NOMO-1 treated with DMSO at 0.1 percent for 48 hours (cell line): ENCODE measurements at regions not wholly inside any gene's neighbourhood (a gene's known extent, or its start where the extent isn't known, plus 50 kb on each side); places are given as distances from the start of the nearest gene placed in this dataset.
"Not testable (repeated sequence)": the region's sequence is repeated elsewhere in the genome, so short reads cannot be mapped to it uniquely, and the experiment has no call there.

Experiments used
- DNase-seq: peaks from one replicate; lab custom pipeline; 2025; ENCODE audit not compliant: unreplicated experiment; lab: John Stamatoyannopoulos, UW

GRCh38 chr12:46522071-46522470 lies 149.5 kb upstream of the SLC38A2 start:
- no peak for DNase-seq

DNA sequence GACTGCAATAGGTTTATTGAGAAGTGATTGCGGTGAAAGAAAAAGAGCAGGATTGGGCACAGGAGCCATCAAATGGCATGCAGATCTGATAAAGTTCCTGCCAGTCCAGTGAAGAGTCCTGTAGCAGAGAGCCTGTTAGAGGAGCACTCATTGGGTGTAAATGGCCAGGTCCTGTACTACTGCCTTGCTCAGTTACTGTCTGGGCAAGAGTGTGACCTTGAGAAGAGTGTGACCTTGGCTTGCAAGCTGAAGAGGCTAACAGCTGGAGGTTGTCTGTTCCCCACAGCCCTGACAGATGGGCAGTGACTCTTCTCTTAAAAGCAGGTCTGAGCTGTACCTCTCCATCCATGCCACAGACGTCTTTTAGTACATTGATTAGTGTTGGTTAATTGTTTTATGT lies 148.6 kb upstream of the SLC38A2 start:
- no peak for DNase-seq

DNA sequence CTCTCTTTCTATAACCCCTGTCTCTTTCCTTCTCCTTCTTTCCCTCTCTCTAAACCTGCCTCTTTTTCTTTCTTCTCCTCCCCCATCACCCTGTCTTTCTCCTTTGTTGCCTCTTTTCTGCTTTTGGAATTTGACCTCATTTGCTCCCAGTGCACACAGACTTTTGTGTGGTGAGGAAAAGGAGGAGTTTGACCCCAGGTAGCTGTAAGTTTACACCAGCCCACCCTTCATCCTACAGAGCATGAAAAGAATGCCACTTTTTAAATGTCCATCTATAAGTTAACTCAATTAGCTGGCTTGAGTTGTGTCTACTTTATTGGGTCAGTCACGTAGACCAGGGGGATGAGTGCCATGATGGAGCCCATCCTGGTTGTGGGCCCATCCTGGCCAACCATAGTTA lies 146.8 kb upstream of the SLC38A2 start:
- no peak for DNase-seq

GRCh38 chr12:46518729-46519128 lies 146.2 kb upstream of the SLC38A2 start:
- no peak for DNase-seq

DNA sequence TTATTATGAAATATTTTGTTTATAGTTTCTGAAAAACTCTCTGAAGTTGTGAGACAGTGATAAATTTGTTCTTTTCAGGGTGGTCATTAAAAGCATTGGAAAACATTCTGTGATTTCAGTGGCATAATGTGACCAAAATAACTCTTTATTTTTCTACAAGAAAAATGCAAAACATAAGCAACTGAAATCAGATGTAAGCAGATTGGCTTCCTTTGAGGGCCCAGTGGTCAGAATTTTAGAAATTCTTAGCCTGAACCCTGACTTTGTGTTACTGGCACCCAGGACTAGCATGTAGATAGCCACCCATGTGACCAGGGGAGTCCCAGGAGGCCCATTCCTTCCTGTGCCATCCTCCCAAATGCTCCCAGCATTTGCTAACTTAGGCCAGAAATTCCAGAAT lies 145.6 kb upstream of the SLC38A2 start:
- DNase-seq: no peak

DNA sequence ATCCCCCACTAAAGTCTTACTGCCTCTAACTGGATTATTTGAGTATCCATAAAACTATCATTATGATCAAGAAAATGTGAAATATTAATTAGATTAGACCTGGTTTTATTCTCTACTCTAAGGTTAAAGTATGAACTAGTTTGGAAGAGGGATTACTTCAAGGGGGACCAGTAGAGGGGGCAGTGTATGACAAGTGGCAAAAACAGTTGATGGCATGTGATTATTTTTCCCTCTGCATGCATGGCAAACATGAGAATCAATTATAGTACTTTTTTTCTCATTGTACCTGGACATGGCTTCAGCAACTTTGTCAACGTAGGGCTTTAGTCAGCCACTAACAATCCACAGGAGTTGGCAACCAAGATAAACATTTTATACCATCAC lies 145.0 kb upstream of the SLC38A2 start:
- DNase-seq: no peak

DNA sequence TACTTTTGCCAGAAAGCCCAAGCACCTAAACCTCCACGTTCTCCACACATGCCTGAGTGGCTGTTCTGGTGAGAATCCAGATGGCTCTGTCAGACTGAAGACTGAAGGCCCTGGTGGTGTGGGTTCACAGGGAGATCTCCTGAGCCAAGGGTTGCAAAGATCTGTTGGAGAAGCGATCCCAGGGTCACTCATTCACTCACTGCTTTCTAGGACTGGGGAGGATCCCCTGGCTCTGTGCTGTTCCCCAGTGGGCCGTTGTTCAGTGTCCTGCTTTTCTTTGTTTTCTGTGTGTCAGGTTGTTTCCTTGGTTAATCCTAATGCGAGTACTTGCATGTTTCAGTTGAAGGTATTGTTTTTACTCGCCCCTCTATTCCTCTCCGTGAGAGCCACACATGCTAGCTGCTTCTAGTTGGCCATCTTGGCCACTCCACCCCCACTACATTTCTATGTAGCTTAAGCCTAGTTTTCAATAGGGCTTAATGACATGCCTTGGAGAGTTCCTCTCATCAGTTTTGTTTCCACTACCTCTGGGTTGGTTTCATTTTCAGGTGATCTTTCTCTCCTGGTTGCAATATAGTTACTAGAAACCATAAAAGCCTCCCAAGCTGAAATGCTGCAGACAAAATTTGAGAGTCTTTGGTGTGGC lies 144.5 kb upstream of the SLC38A2 start:
- no peak for DNase-seq

DNA sequence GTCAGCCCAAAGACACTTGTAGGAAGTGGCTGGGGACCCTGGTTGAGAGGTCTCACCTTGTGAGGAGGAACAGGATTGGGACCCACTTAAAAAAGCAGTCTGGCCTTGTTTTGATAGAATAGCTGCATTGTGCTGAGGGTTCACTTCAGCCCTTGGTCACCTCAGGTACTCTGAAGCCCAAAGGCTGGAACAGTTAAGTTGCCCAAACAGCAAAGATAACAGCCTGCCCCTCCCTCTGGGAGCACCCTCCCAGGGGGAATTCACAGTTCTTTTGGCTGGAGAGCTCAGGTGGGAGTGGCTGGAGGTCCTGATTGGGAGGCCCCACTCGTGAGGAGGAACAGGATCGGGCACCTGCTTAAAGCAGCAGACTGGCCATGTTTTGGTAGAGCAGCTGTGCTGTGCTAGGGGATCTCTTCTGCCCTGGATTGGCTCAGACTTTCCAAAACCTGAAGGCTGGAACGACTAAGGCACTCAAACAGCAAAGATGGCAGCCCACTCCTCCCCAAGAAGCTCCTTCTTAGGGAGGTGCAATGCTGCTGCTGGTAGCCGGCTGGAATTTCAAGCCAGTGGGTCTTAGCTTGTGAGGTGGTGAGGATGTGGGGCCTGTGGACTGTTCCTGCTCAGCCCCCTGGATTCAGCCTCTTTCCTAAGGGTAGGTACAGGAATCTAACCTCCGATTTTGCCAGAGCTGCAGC lies 143.8 kb upstream of the SLC38A2 start:
- no peak for DNase-seq

DNA sequence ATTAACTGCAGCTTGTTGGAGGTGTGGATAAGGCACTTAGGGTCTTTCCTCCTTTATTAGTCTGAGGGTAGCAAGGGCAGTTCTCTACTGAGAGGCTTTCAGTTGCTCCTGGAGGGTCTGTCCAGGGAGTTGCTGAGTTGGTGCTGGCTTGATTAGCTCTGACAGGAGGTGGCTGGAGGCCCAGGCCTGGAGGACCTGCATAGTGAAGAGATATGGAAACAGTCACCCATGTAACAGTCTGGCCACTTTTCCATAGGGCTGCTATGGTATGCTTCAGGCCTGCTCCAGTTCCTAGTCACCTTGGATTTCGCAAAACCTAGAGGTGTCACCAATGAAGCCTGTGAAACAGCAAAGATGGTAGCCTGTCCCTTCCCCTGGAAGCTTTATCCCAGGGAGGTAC lies 143.3 kb upstream of the SLC38A2 start:
- no peak for DNase-seq

GRCh38 chr12:46514886-46515285 lies 142.3 kb upstream of the SLC38A2 start:
- DNase-seq: no peak

- not testable (repeated sequence) for DNase-seq
Measured at GRCh38 chr12:46510257-46510656, 137.7 kb upstream of the SLC38A2 start.

GRCh38 chr12:46509135-46509534 lies 136.6 kb upstream of the SLC38A2 start:
- DNase-seq: no peak

GRCh38 chr12:46508651-46509050 lies 136.1 kb upstream of the SLC38A2 start:
- DNase-seq: no peak

- no peak for DNase-seq
Measured at GRCh38 chr12:46507766-46508165, 135.2 kb upstream of the SLC38A2 start.

GRCh38 chr12:46506961-46507360 lies 134.4 kb upstream of the SLC38A2 start:
- DNase-seq: no peak

DNA sequence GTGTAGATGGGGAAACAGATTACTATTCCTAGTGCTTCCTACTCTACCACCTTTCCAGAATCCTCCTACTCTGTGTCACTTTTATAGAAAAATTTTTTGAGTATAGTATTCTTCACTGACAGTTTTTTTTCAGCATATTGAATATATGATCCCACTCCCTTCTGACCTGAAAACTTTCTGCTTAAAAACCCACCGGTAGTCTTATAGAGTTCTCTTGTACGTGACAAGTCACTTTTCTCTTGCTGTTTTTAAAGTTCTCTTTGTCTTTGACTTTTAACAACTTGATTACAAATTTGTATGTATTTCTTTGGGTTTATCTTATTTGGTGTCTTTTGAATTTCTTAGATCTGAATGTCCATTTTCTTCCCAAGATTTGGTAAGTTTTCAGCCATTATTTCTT lies 133.6 kb upstream of the SLC38A2 start:
- no peak for DNase-seq

GRCh38 chr12:46504494-46504893 lies 131.9 kb upstream of the SLC38A2 start:
- no peak for DNase-seq

GRCh38 chr12:46503637-46504175 lies 131.1 kb upstream of the SLC38A2 start:
- DNase-seq: no peak

GRCh38 chr12:46500673-46501072 lies 128.1 kb upstream of the SLC38A2 start:
- DNase-seq: no peak

GRCh38 chr12:46499901-46500300 lies 127.3 kb upstream of the SLC38A2 start:
- no peak for DNase-seq

DNA sequence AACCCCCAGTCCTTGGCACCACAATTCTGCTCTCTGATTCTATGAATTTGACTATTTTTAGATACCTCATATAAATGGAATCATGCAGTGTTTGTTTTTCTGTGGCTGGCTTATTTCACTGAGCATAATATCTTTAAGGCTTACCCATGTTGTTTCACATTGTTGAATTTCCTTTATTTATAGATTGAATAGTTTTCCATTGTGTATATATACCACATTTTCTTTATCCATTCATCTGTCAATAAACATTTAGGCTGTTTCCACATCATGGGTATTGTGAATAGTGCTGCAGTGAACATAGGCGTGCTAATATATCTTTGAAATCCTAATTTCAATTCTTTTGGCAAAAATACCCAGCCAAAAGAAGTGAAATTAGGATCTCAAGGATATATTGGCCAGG lies 126.7 kb upstream of the SLC38A2 start:
- DNase-seq: no peak

GRCh38 chr12:46497739-46498138 lies 125.2 kb upstream of the SLC38A2 start:
- no peak for DNase-seq

DNA sequence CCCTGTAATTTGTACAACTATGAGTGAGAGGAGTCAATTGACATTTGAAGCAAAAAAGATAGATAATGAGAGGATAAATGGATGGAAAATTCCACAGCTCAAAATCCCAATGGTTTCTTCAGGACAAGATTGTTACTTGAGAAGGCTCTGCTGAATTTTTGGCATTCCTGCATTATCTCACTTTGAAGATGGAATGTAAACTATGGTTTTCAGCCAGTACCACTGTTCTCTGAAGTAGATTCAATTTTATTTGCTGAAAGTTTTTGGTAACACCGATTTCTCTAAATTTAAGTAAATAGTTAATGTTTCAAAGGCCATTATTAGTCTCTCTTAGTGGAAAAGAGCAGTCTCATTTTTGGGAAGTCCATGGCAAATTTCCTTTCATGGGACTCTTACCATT lies 121.9 kb upstream of the SLC38A2 start:
- DNase-seq: no peak
